ENCODE measurements at regions not wholly inside any gene's neighbourhood (a gene's known extent, or its start where the extent isn't known, plus 50 kb on each side); places are given as distances from the start of the nearest gene placed in this dataset.
"Not testable (repeated sequence)": the region's sequence is repeated elsewhere in the genome, so short reads cannot be mapped to it uniquely, and the experiment has no call there.

DNA sequence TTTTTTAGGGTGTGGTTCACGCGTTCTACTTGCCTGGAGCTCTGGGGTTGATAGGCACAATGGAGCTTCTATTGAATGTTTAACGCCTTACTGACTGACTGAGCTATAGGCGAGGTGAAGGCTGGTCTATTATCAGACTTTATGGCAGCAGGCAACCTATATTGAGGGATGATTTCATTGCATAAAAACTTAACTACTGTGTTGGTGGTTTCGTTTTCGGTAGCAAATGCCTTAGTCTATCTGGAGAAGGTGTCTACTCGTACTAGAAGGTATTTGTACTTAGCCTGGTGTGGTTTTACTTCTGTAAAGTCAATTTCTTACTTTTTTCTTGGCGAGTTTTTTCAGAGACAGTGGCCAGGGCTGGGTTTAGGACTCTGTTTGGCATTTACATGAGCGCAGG, 162.0 kb upstream of the FRG2C start:
- not testable (repeated sequence) for TF ChIP-seq EZH2 (IDR thresholded peaks at IDR 0.05; ENCODE audit: borderline replicate concordance, low read length)
- TF ChIP-seq, protein P1, sequence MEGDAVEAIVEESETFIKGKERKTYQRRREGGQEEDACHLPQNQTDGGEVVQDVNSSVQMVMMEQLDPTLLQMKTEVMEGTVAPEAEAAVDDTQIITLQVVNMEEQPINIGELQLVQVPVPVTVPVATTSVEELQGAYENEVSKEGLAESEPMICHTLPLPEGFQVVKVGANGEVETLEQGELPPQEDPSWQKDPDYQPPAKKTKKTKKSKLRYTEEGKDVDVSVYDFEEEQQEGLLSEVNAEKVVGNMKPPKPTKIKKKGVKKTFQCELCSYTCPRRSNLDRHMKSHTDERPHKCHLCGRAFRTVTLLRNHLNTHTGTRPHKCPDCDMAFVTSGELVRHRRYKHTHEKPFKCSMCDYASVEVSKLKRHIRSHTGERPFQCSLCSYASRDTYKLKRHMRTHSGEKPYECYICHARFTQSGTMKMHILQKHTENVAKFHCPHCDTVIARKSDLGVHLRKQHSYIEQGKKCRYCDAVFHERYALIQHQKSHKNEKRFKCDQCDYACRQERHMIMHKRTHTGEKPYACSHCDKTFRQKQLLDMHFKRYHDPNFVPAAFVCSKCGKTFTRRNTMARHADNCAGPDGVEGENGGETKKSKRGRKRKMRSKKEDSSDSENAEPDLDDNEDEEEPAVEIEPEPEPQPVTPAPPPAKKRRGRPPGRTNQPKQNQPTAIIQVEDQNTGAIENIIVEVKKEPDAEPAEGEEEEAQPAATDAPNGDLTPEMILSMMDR (IDR thresholded peaks at IDR 0.05; ENCODE audit: low read length), result not testable (repeated sequence)

Data from OCI-LY1 (cell line).